ENCODE measurements at regions not wholly inside any gene's neighbourhood (a gene's known extent, or its start where the extent isn't known, plus 50 kb on each side); places are given as distances from the start of the nearest gene placed in this dataset.
"Not testable (repeated sequence)": the region's sequence is repeated elsewhere in the genome, so short reads cannot be mapped to it uniquely, and the experiment has no call there.

DNA sequence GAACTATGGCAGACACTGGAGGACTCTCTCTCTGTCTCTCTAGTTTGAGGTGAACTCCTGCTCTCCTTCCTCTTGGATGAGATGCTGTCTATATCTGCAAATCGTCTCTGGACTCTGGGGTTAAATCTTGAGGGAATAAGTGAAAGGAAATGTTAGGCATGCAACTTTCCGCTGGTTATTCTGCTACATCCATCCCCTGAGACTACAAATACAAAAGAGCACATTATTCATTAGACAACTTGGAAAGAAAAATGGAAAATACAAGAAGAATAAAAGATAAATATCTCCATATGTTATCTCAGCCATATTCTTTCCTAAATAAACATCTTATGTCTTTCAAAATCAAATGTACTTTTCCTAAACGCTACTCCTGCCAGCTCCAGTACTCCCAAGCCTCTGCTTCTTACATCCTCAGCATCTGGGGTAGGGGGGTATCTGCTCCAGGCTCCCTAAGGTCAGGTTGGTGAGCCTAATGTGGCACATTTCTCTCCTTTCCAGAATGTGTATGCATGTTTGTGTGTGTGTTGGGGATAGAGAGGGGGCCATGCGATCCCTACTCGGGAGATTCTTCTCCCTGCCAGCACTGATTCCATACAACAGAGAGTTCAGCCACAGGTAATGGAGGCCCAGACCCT is 102.9 kb upstream of the FSCB start:
- DNase-seq, result no peak

DNA sequence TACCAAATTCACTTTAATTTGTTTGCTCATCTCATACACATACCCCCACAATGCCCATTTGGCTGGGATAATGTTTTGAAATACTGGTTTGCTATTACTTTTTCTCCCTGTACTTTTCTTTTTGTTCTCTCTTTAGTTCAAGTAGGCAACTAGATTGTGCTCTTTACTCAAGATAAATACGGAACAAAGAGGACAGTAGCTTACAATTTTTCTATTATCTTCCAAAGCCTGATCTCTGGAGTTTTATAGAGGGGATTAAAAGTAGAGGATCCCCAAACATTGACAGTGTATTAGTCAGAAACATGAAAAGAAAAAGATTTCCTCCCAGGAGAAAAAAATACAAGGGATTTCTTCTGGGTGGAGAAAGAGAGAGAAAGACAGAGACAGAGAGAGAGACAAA is 102.1 kb upstream of the FSCB start:
- no peak for DNase-seq

DNA sequence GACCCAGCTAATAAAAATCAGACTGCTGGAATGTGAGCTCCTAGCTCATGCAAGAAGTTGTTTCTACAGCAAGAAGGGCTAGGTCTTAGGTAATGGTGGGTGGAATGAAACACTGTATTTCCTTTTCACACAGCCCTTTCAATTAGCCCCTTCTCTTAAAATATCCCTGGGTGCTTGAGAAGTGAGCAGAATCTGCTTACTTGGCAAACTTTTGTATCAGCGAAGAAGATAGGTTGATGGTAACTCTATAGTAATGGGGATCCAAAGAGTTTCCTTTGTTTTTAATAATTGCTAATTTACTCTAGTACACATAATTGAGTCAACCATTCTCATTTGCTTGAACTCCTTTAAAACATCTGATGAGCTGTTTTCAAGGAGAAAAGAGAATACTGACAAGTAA is 100.6 kb upstream of the FSCB start:
- DNase-seq, result no peak

DNA sequence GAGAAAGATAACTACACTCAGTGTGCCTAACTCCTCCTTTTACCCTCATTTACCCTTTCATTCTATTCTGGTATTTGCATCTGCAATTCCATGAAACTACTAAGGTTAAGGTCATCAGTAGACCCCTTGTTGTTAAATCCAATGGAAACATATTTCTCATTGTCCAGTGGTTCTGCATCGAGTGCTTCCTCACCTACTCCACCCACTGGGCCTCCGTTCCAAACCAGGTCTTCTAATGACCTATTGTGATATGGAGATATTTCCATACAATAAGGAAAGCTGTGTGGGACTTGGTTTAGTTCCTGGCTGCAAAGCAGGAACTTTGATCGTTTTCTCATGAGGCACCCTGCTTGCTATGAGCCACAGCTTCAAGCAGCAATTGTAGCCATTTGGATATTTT is 99.5 kb upstream of the FSCB start:
- DNase-seq, result no peak

DNA sequence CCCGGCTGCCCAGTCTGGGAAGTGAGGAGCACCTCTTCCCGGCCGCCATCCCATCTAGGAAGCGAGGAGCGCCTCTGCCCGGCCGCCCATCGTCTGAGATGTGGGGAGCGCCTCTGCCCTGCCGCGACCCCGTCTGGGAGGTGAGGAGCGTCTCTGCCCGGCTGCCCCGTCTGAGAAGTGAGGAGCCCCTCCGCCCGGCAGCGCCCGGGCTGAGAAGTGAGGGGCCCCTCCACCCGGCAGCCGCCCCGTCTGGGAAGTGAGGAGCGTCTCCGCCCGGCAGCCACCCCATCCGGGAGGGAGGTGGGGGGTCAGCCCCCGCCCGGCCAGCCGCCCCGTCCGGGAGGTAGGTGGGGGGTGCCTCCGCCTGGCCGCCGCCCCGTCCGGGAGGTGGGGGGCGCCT is 94.2 kb upstream of the FSCB start:
- not testable (repeated sequence) for DNase-seq

DNA sequence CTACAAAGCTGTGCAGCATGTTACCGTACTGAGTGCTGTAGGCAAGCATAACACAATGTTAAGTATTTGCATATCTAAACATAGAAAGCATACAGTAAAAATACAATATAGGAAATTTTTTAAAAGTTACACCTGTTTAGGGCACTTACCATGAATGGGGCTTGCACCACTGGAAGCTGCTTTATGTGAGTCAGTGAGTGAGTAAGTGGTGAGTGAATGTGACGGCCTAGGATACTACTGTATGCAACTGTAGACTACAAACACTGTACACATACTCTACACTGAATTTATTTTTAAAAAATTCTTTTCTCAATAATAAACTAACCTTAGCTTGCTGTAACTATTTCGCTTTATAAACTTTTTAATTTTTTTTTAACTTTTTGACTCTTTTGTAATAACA is 82.1 kb upstream of the FSCB start:
- DNase-seq, result no peak

DNA sequence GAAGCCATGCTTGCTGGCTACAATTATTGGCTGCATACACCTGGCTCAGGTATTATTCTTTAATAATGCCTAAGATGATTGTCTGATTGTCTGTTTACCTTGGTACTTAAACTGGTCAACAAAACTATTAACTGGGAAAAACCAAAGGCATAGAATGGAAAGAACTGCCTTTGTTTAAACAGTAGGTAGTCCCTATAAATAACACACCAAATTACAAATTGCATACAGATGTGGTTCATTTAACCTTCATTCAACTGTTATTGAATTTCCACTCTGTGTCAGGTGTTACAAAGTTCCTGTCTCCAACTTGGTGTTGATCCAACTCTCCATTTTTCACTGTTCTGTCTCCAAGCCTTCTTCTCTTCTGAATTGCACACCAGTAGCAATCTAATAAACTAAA is 79.8 kb upstream of the FSCB start:
- DNase-seq, result no peak

DNA sequence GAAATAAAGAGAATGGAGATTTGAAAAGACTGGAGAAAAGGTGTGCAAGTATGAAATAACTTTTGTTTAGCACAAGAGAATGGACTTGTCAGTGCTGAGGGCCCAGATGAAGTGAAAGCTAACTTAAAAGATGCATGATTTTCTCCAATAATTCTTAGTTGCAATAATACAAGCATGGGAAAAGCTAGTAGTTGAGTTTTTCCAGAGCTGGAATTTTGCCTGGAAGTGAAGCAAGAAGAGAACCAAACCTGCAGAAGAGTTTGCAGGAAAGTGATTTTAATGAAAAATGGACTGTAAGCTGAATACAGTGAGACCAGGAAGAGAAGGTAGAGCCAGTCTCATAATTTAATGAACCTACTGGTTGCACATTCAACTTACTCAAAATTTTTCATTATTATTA is 69.3 kb upstream of the FSCB start:
- DNase-seq, result no peak

DNA sequence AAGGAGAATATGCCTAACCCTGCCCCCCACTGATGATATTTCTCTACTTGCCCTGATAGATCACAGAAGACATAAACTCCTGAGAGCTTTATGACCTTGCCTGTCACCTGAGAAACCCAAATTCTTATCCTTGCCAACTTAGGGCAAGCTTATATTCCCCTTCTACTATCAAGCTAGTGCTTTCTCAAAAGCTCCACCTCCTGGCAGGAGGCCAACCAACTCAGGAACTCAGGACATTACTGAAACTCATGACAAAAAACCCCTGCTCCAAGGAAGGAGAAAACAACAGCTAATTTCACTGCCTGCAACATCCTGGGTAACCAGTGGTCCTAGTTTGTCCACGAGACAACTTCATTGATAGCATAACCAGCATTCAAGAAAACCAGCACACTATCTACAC is 60.9 kb upstream of the FSCB start:
- no peak for DNase-seq

DNA sequence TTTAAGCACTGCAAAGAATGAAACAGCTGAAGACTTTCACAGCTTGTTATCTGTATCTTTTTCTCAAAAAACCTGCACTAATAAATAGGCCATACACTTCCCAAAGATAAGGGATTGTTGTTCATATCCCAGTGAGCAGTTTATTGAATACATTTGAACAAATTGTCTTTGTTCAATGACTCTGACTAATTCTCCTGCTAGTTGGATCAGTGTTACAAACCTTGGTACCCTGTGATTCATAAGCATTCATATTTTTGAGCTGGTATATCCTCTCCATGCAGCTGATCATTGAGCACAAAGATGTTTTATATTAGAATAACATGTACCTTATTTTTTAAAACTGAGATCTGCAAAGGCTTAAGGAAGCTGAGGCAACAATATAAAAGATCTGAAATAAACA is 58.9 kb upstream of the FSCB start:
- no peak for DNase-seq

DNA sequence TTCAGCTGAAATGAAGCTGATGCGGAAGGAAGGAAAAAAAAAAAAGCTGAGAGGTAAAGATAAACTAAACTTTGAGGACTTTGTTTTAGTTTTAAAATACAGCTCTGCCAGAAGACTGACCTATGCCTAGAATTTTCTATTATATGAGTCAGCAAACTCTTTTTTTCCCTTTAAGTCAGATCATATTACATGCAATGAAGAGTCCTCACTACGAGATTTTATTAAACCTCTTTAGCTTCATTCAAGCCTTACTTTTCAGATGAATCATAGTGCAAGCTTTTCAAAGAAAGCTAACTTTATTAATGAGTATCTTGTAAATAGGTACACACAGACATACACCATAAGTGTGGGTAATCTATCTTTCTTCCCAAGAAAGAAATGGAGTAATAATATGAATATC is 57.8 kb upstream of the FSCB start:
- no peak for DNase-seq

All from suppressor macrophage treated with lipopolysaccharide for 1 hour (primary cell).